HG02798 (cell line): ENCODE measurements at regions not wholly inside any gene's neighbourhood (a gene's known extent, or its start where the extent isn't known, plus 50 kb on each side); places are given as distances from the start of the nearest gene placed in this dataset.
A peak's percentile ranks its signal among the peaks of the same experiment; 100 is the strongest.

Experiments used
- ATAC-seq: cut with Tn5 transposase; IDR thresholded peaks from one replicate; pipeline ENCODE4 v1.9.1; 2021; ENCODE audit warnings: mild to moderate bottlenecking; ENCODE audit not compliant: unreplicated experiment, poor library complexity

DNA sequence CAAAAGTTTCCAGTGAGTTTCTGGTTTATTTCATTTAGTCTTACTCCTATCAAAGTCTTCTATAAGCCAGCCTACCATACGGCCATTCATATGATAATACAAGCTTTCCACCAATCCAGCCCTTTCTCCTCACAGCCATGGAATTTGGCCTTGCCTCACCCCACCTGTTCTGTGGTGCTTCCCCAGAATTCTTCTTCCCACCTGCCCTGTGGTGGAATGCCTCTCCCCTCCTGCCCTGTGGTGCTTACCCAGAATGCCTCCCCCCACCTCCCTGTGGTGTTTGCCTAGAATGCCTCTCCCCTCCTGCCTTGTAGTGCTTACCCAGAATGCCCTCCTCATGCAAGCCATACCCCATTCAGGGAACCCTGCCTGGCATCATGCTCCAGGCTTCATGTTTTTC is 90.3 kb upstream of the APC start:
- no peak for ATAC-seq

DNA sequence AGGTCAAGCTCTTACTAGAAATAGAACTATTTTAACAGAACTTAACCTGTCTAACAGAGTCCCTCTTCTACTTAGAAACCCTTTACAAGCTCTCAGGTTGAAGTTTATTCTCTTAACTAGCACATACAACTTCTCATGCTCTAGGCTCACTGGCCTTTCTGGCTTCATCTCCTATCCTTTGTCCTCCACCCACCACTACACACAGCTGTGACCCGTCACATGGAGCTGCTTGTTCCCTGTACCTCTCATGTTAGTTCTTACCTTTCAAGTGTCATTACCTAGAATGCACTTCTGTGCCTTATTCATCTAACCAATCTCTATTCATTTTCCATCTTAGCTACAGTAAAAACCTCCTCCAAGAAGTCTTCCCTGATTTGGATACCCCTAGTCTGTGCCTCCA is 89.4 kb upstream of the APC start:
- ATAC-seq, result no peak

DNA sequence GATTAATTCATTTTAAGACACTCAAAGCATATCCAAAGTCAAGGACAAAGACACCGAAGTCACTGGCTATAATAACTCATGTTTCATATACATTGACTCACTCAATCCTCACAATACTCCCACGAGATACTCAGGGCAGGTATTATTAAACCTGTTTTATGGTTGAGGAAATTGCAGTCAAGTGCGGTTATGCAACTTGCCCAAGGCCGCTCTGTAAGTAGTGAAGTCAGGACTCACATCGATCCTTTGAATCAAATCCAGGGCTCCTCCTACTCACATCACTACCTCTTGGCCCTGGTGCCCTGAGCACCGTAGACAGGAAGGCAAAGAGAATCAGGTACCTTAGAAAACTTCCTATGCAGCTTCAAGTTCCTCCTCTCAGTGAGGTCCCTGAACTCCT is 87.8 kb upstream of the APC start:
- no peak for ATAC-seq

DNA sequence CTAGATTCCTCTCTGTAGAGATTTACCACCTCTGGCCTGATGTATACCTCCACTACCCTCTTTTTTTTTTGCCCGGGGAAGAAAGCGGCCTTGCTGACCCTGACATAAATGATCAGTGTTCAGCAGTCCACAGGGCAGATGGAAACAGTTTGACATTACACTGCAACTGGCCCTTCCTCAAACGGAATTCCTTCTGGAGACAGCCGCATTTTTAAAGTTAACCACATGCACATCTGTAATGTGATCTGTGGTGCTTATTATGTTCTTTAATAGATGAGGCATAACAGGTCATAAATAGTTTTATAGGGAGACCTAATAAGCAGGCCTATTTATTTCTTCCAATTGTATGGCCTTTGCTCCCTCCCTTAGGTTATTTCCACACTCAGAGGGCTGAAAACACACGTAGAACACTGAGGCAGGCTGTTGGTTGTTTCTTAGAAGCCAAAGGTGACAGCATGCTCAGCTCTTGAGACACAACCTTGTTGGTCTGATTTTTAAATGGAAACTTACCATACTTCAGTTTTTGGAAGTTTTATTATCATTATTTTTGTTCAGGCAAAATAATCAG is 84.0 kb upstream of the APC start:
- ATAC-seq, result no peak

DNA sequence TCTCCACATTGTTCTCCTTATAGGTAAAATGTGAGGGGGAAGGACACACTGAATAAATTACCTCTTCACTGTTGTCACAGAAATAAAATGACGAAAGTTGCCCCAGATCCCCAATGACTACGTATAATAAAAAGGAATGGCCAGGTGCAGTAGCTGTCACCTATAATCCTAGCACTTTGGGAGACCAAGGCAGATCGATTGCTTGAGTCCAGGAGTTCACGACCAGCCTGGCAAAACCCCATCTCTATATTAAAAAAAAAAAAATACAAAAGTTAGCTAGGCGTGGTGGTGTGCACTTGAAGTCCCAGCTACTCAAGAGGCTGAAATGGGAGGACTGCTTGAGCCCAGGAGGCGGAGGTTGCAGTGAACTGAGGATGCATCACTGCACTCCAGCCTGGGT is 82.2 kb upstream of the APC start:
- ATAC-seq, result no peak

DNA sequence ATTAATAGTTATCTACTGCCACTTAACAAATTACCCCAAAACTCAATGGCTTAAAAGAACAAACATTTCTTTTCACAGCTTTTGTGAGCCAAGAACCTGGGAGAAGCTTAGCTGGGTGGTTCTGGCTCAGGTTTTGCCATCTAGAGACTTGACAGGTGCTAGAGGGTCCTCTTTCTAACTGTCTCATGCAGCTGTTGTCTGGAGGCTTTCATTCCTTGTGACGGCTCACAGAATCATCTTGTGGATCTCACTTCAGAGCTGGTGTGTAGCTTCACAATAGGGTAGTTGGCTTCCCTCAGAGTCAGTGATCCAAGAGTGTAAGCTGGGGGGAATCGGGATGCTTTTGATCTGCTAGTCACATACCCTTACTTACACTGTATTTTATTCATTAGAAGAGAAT is 81.2 kb upstream of the APC start:
- ATAC-seq, result no peak

DNA sequence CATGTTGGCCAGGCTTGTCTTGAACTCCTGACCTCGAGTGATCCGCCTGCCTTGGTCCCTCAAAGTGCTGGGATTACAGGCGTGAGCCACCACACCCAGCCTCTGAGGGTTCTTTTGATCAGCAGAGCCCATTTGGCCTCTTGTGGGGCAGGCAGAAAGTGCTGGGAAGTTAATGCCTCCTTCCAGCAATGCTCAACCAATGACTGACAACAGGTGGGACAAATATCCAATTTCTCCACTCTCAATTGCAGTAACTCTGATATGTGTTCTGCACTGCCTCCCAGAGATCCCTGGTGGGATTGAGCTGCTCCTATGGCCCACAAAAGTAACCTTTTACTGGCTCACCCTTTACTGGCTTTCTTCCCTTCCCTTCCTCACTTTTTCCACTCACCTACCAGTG is 79.9 kb upstream of the APC start:
- ATAC-seq, result no peak

DNA sequence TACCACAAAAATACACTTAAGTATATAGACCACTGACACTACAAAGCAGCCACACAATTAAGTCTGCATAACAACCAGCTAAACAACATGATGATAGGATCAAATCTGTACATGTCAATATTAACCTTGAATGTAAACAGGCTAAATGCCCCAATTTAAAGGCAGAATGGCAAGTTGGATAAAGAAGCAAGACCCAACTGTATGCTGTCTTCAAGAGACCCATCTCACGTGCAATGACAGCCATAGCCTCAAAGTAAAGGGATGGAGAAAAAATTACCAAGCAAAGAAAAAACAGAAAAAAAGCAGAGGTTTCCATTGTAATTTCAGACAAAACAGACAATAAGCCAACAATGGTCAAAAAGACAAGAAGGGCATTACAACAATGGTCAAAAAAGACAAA is 77.3 kb upstream of the APC start:
- no peak for ATAC-seq

DNA sequence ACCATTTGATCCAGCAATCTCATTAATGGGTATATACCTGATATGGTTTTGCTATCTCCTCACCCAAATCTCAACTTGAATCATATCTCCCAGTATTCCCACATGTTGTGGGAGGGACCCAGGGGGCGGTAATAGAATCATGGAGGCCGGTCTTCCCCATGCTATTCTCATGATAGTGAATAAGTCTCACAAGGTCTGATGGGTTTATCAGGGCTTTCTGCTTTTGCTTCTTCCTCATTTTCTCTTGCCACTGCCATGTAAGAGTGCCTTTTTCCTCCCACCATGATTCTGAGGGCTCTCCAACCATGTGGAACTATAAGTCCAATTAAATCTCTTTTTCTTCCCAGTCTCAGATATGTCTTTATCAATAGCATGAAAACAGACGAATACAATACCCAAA is 74.5 kb upstream of the APC start:
- no peak for ATAC-seq

DNA sequence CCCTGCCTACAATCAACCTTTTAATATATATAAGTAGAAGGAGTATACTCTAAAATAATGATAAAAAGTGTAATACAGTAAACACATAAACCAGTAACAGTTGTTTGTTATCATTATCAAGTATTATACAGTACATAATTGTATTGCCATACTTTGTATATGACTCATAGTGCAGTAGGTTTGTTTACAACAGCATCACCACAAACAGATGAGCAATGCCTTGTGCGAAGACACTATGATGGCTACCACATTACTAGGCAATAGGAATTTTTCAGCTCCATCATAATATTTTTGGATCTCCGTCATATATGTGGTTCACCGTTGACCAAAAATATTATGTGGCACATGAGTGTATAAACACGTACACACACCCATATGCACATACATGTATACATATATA is 69.7 kb upstream of the APC start:
- ATAC-seq, result no peak

DNA sequence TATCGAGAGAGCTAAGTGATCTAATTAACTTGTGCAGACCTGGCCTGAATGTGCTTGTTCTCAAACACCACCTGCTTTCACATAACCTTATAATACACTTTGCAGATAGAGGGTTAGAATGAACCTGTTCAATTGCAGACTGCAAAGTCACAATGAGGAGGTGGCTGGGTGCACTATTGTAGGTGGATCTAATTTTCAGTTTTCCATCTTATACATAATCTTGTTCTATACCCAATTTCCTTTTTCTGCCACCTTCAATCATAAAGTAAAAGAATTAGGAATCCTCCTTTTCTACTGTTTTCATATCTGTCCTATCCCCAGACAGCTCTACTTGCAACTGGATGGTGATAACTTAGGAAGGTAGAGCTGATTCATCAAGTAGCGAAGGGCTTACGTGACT is 68.8 kb upstream of the APC start:
- no peak for ATAC-seq

DNA sequence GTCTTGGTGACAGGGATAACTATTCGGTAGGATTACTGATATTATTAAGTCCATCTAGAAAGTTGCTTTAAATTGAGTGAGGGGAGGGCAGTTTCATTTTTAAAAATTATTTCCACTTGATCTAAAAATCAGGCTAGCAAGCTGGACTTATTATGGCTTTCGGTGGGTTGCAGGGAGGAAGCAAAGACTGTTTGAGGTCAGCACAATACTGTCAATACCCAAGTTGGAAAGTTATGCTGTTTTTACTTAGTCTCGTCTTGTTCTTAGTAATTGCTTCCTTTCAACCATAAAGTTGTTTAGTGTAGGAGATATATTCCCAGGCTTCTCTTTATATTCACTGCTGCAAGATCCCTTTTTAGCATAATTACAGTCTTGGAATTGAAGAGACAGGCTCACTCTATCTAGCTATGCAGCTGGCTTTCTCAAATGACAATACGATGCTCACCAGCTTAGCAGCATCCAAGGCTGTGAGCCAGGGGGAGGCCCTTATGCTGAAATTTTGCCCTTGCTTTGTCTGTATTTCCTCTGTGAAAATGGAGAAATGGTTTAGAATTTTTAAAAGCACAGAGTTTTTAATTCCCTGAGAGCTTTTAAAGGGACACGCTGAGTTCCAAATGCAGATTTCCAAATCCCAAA is 68.2 kb upstream of the APC start:
- no peak for ATAC-seq

DNA sequence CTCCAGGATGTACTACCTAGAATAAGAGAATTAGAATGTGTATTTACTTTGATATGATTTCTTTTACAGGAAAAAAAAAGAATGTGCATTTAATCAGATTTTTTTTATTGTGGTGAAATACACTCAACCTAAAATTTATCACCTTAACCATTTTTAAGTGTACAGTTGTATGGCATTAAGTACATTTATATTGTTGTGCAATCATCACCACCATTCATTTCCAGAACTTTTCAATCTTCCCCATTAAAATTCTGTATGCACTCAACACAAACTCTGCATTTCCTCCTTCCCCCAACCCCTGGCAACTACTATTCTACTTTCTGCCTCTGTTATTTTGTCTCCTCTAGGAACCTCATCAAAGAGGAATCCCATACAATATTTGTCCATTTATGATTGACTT is 66.0 kb upstream of the APC start:
- ATAC-seq, result no peak

DNA sequence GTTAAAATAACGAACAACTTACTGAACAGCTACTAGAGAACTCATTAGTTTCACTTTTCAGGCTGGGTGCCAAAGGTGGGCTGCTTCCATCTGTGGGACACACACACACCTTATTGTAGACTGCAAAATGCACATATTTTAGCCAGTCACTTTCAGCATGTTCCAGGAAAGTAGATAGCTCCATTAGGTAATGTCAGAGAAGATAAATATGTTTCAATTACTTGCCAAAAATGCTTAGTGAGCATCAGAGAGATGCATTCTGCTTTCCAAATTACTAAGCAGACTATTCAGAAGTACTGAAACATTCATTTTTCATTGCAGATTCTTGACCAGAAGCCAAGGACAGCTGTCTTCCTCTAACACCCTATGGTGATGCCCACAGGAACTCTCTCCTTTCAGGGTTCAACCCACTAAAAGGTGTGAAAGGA is 56.2 kb upstream of the APC start:
- ATAC-seq, result peak; percentile 82

DNA sequence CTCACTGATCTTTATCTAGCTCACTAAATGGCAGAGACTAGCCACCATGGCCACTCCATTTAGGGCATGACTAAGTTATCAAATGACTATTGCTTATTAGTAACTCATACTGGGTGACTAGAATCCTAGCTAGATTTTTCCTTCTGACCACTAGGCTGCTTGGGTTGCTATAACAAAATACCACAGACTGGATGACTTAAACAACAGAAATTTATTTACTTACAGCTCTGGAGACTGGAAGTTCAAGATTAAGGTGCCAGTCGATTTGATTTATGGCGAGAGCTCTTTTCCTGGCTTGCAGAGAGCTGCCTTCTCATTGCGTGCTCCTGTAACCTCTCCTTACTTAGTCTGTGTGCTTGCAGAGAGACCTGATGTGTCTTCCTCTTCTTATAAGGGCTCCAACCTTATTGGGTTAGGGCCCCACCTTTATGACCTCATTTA is 55.0 kb upstream of the APC start:
- ATAC-seq, result no peak

DNA sequence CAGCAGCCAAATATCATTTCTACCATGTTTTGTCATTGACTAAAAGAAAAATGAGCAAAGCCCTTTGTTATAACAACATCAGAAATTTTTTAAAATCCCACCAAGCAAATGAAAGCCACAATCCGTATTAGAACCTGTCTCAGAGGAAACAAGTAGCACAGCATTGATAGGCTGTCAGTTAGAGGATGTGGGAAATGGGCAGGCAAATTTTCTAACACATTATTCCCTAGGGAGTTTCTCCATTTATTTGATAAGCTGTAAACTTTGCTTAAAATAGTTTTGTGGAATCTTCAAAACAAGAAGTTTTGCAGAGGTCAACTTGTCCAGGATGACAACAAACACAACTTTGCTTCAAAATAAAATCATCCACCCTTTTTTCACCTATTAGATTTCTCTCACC is 53.6 kb upstream of the APC start:
- no peak for ATAC-seq

DNA sequence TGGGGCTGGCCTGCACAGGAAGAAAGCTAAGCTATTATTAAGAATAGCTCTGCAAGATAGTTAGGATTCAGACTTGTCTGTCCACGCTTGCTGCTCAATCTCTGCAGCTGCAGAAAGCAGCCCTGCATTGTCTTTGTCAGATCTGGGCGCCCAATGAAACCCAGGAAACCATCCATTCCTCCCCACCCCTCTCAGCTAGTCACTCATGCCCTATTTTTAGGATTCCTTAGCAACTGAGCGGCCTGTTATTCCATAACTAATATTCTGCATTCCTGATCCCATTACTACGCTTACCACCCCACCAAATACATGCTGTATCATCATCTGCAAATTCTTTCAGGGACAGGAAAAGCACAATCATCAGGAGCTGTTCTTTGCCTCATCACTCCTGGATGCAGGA is 52.9 kb upstream of the APC start:
- ATAC-seq, result no peak

DNA sequence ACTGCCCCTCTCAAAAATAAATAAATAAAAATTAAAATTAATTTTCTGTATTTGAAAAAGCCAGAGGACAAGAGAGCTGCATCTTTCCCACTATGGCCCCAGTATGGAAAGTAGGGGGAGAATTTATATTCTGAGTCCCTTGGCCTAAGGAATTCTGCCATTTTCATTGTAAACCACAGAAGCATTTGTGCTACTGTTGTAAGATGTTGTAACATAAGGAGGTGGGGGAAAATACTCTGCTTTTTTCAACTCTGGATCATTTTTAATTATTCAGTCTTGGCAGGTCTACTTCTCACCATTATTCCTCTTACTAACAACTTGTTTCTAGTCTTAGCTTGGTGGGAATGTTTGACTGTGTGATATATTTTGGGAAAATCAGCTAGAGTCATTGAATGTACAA is 52.3 kb upstream of the APC start:
- ATAC-seq, result no peak

DNA sequence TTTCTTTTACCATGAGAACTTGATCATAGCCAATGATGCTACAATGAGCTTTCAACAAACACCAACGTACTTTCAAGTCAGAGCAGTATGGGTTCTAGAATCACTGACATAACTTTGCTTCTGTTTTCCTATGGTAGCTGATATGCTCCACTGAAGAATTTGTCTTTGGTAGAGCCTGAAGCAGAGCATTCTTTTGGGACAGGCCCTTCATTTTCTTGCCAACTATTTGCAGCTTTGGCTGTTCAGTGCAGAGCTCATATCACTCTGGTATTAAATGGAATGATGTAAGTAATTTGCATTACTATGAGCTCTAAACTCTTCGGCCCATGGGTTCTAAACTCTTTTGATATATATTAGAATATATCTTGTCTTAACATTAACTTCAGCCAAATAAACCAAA is 51.8 kb upstream of the APC start:
- ATAC-seq, result no peak

DNA sequence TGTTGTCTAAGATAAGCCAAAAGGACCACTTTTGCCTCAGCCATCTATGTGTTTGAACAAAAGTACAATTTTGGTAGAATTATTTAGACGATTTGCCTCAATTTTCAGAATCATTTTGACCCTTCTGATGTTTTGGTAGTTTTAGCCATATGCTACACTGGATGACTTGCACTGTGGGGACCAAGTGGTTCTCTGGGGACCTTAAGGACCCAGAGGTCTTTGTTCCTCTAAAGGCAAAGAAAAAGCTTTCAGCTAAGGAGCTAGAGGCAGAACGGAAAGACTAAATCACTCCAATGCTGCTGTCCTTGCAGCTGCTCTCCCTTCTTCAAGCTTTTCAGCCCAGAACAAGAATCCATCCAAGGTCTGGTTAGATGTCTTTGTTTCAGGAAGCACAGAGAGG is 51.0 kb upstream of the APC start:
- ATAC-seq, result no peak

DNA sequence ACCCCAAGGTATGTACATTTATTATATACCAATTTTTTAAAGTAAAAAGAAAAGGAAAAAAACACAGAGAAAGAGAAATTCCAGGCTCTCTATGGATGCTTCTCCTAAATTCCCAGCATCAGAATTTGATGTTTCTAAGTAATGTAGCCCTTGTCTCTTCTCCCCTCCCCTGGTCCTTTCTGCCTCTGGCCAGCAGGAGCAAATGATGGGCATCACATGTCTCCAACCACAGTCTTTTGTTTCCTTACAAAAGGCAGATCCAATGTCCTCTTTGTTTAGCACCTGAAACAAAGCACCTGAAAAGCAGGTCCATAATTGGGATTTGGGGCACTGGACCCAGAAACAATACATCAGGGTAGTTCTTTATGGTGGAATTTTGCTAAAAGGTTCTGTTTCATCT is 50.4 kb upstream of the APC start:
- no peak for ATAC-seq
